Panc1 (cell line): ENCODE measurements at regions not wholly inside any gene's neighbourhood (a gene's known extent, or its start where the extent isn't known, plus 50 kb on each side); places are given as distances from the start of the nearest gene placed in this dataset.

Experiments used
- POLR2AphosphoS5 ChIP-seq: IDR thresholded peaks from 2 replicates; pipeline ENCODE4 v1.6.1; 2012; ENCODE audit warnings: mild to moderate bottlenecking, low read depth, low read length, moderate library complexity
- SIN3A ChIP-seq: IDR thresholded peaks from 2 replicates; pipeline ENCODE4 v1.6.1; 2012; ENCODE audit warnings: low read depth, mild to moderate bottlenecking, low read length, moderate library complexity, borderline replicate concordance; ENCODE audit not compliant: insufficient read depth
- TF ChIP-seq, protein P1 (sequence below): fragments of 450-650 bp; IDR thresholded peaks from 2 replicates; pipeline ENCODE4 v1.5.1; 2017; ENCODE audit warnings: mild to moderate bottlenecking
- TF ChIP-seq, protein P2 (sequence below), 2 experiments: IDR thresholded peaks; 2 replicates each; pipeline ENCODE4 v1.6.1; 2011 to 2012; ENCODE audit warnings: low read depth in 2 of 2, control low read depth in 1 of 2, low read length in 1 of 2, mild to moderate bottlenecking in 1 of 2, moderate library complexity in 1 of 2; ENCODE audit not compliant: insufficient read depth in 1 of 2

DNA sequence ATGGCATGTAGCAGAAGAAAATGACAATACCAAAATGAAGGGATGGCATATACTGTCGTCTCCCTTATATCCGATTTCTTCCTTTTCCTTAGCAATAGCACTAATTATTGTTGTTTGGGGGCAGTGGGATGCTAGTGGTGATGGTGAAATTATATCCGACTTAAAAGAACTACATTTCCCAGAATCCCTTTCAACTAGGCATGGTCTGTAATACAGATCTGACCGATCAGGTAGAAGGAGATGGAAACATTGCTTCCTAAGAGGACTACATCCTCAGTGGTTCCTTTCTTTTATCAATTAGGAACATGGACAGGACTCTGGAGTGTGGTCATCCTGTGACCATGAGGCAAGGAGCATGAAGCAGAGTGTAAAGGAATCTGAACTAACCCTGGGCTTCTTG is 532.6 kb downstream of the CBLN4 start:
- TF ChIP-seq, protein P1, sequence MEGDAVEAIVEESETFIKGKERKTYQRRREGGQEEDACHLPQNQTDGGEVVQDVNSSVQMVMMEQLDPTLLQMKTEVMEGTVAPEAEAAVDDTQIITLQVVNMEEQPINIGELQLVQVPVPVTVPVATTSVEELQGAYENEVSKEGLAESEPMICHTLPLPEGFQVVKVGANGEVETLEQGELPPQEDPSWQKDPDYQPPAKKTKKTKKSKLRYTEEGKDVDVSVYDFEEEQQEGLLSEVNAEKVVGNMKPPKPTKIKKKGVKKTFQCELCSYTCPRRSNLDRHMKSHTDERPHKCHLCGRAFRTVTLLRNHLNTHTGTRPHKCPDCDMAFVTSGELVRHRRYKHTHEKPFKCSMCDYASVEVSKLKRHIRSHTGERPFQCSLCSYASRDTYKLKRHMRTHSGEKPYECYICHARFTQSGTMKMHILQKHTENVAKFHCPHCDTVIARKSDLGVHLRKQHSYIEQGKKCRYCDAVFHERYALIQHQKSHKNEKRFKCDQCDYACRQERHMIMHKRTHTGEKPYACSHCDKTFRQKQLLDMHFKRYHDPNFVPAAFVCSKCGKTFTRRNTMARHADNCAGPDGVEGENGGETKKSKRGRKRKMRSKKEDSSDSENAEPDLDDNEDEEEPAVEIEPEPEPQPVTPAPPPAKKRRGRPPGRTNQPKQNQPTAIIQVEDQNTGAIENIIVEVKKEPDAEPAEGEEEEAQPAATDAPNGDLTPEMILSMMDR: no peak
- TF ChIP-seq POLR2AphosphoS5 (no peak), SIN3A (no peak)
- TF ChIP-seq, protein P2, sequence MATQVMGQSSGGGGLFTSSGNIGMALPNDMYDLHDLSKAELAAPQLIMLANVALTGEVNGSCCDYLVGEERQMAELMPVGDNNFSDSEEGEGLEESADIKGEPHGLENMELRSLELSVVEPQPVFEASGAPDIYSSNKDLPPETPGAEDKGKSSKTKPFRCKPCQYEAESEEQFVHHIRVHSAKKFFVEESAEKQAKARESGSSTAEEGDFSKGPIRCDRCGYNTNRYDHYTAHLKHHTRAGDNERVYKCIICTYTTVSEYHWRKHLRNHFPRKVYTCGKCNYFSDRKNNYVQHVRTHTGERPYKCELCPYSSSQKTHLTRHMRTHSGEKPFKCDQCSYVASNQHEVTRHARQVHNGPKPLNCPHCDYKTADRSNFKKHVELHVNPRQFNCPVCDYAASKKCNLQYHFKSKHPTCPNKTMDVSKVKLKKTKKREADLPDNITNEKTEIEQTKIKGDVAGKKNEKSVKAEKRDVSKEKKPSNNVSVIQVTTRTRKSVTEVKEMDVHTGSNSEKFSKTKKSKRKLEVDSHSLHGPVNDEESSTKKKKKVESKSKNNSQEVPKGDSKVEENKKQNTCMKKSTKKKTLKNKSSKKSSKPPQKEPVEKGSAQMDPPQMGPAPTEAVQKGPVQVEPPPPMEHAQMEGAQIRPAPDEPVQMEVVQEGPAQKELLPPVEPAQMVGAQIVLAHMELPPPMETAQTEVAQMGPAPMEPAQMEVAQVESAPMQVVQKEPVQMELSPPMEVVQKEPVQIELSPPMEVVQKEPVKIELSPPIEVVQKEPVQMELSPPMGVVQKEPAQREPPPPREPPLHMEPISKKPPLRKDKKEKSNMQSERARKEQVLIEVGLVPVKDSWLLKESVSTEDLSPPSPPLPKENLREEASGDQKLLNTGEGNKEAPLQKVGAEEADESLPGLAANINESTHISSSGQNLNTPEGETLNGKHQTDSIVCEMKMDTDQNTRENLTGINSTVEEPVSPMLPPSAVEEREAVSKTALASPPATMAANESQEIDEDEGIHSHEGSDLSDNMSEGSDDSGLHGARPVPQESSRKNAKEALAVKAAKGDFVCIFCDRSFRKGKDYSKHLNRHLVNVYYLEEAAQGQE (IDR thresholded peaks at IDR 0.05; ENCODE audit: insufficient read depth in 1 of 2, low read depth in 2 of 2, low read length in 1 of 2): no peak
